Activated naive CD8-positive, alpha-beta T cell treated with anti-CD3 and anti-CD28 coated beads, Interleukin-2, amount 50 U/mL, for 16 hours (primary cell): ENCODE measurements at regions not wholly inside any gene's neighbourhood (a gene's known extent, or its start where the extent isn't known, plus 50 kb on each side); places are given as distances from the start of the nearest gene placed in this dataset.

Experiments used
- DNase-seq: peaks from one replicate; pipeline ENCODE4 v3.0.0-alpha.2; 2020; ENCODE audit warnings: low read depth, low spot score

GRCh38 chr10:20954519-20954918 is 57.4 kb upstream of the NEBL start:
- DNase-seq, result no peak

GRCh38 chr10:20953120-20953519 is 56.0 kb upstream of the NEBL start:
- DNase-seq, result no peak

GRCh38 chr10:20949967-20950366 is 52.9 kb upstream of the NEBL start:
- DNase-seq, result no peak

- no peak for DNase-seq
Measured at GRCh38 chr10:20948686-20949327, 51.7 kb upstream of the NEBL start.
